Amygdala (tissue), 56 donors: ENCODE measurements at regions not wholly inside any gene's neighbourhood (a gene's known extent, or its start where the extent isn't known, plus 50 kb on each side); places are given as distances from the start of the nearest gene placed in this dataset.

Experiments used
- DNase-seq, 56 donors: peaks; one replicate each; lab custom pipeline; 2025; lab: John Stamatoyannopoulos, UW

GRCh38 chr10:131618587-131619267, 282.1 kb upstream of the PPP2R2D start:
- no peak for DNase-seq

DNA sequence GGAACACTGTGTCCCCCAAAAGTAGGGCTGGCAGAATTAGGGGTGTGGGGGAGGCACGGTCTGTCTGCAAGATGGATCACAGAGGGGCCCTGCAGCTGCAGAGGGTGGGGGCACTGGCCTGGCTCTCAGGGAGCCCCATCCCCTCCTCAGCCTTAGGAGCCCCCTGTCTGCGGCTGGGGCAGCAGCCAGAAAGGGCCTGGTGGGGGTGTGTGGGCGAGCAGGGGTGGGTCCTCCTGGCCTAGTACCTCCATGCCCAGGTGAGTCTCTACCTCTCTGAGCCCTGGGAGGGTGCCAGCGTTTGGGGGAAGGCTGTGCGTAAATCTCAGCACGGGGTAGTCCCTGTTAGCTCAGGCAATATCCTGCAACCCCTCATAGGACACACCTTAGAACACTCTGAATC, 280.5 kb upstream of the PPP2R2D start:
- DNase-seq = no peak

- DNase-seq = no peak
Measured at GRCh38 chr10:131620904-131621303, 279.9 kb upstream of the PPP2R2D start.

DNA sequence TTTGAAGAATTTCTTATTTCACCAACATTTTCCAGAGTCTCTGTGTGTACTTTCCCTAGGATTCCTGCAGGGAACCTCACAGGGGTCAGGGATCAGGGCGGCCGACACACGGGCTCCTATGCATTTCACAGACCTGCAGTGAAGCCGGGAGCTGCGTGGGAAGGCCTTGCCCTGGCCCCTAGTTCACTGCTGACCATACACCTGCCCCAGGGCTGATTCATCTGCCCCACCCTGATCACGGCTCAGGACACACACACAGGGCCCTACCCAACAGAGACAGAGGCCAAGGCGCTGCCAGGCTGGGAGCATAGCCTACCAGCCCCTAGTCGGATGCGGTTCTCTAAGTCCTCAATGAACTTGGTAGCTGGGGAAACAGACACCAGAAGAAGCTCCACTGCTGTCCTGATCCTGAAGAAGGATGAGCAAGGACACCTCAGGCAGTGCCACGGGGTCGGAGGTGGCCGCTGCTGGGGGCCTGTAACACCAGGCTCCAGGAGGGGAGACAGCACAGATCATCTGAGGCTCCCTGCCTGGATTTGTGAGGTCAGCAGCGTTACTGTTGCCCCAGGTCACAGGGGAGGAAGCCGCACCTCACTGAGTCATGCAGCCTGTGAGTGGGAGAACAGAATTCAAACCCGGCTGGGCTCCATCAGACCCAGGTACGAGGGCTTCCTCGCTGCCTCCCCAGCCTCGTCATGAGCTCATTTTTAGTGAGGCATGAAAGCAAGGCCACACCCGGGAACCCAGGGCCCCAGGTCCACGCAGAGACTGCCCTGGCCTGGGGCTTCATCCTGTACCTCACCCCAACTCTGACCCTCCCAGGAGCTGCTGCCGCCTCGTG, 278.8 kb upstream of the PPP2R2D start:
- DNase-seq = no peak

DNA sequence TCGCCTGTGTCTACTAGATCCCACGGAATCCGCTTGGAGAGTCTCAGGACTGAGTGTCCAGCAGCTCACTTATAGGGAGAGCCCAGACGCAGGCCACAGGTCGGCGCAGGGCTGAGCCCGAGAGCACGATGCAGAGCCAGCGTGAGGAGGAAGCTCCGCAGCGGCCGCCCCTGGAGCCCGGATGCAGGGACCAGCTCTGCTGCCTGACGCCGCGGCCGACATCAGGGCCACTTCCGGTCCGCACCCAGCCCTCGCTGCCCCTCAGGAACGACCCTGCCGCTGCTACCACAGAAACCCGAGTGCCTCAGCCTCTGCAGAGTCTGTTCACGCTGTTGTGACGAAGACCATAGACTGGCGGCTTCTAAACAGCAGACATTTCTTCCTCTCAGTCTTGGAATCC, 275.8 kb upstream of the PPP2R2D start:
- DNase-seq = no peak

- DNase-seq = no peak
Measured at GRCh38 chr10:131626274-131626673, 274.5 kb upstream of the PPP2R2D start.

- no peak for DNase-seq
Measured at GRCh38 chr10:131629026-131629770, 271.6 kb upstream of the PPP2R2D start.

GRCh38 chr10:131630772-131631258, 270.0 kb upstream of the PPP2R2D start:
- no peak for DNase-seq

- no peak for DNase-seq
Measured at GRCh38 chr10:131631619-131632018, 269.2 kb upstream of the PPP2R2D start.

- DNase-seq = peak in 2 of 56 donors; percentile 8 to 29
Measured at GRCh38 chr10:131635564-131636015, 265.2 kb upstream of the PPP2R2D start.

GRCh38 chr10:131636116-131636515, 264.7 kb upstream of the PPP2R2D start:
- no peak for DNase-seq

GRCh38 chr10:131636841-131637724, 263.7 kb upstream of the PPP2R2D start:
- no peak for DNase-seq

- no peak for DNase-seq
Measured at GRCh38 chr10:131638049-131638879, 262.5 kb upstream of the PPP2R2D start.

DNA sequence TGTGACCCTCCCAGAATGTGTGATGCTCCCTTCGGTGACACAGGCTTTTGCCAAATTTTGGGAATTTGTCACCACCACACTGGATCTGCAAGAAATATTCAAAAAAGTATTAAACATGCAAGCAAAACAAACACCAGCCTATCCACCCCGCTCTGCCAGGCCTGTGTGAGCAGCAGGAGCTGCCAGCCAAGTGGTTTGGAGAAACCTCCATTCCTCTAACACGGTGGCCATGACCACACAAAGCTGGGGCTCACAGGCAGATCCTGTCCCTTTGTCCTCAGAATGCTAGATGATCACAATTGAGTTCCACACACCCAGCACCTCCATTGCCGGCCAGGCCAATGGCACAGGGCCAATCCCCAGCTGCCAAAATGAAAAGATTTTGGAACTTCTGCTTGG, 261.9 kb upstream of the PPP2R2D start:
- no peak for DNase-seq

DNA sequence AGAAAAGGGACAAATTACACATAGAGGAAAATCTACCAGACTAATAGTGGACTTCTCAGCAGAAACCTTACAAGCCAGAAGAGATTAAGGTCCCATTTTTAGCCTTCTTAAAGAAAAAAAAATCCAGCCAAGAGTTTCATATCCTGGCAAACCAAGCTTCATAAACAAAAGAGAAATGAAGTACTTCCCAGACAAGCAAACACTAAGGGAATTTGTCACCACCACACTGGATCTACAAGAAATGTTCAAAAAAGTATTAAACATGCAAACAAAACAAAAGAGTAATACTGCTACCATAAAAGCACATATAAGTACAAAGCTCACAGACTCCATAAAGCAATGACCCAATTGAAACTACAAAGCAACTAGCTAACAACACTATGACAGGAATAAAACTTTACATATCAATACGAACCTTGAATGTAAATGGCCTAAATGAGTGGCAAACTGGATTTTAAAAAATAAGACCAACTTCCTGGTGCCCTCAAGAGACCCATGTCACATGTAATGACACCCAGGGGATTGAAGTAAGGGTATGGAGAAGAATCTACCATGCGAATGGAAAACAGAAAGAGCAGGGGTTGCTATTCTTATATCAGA, 260.7 kb upstream of the PPP2R2D start:
- no peak for DNase-seq

- no peak for DNase-seq
Measured at GRCh38 chr10:131641231-131641630, 259.6 kb upstream of the PPP2R2D start.

DNA sequence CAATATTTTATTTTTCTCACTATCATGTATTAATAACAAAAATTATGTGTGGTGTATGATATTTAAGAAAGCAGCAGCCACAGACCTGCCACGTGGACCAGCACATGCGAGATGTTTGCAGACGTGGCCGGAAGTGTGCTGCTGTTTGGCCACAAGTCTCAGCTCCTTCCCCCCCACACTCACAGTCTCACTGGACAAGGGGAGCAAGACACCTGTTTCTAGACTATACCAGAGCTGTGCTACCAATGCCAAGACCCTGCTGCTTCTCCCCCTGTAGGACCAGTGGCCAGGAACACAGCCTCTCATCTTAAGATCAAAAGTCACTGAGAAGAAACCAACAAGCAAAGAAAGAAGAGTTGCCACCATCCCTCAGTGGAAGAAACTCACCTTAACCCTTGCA, 258.9 kb upstream of the PPP2R2D start:
- DNase-seq = no peak

DNA sequence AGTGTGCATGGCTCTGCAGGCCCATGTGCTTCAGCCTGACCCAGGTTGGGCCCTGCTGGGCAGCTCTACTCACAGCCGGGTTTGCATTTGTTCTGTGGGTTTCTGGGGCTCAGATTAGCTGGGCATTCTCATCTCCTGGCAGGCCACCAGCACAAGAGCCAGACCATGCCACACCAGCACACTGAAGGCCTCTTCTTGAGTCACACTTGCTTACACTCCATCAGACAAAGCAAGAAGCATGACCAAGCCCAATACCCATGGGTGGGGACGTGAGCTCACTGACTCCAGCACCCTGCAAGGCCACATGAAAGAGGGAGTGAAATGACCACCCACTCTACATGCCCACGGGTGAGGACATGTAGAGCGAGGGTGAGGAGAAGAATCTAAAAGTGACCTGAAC, 257.8 kb upstream of the PPP2R2D start:
- DNase-seq = no peak

- peak in 3 of 56 donors; percentile 12 to 62 (median 31) for DNase-seq
Measured at GRCh38 chr10:131644289-131644688, 256.5 kb upstream of the PPP2R2D start.
